H1 (cell line): ENCODE measurements at regions not wholly inside any gene's neighbourhood (a gene's known extent, or its start where the extent isn't known, plus 50 kb on each side); places are given as distances from the start of the nearest gene placed in this dataset.

Experiments used
- CTCF ChIA-PET: fragments of 300-600 bp; sonication (Branson Sonifier 250); formaldehyde crosslinking; loops from one replicate; lab custom pipeline; 2021; ENCODE audit not compliant: partially characterized antibody; lab: Charles Lee
- POLR2A ChIA-PET: fragments of 300-600 bp; sonication (Branson Sonifier 250); formaldehyde crosslinking; loops from one replicate; lab custom pipeline; 2021; ENCODE audit warnings: inconsistent platforms; ENCODE audit not compliant: partially characterized antibody; lab: Charles Lee
- DNase-seq, 2 experiments: peaks; one replicate each; pipeline versions ENCODE4 v3.0.0 to v3.0.0-alpha.2; 2010 to 2022; ENCODE audit warnings: low spot score in 2 of 2, low read depth in 1 of 2, mixed read lengths in 1 of 2
- FAIRE-seq: peaks from 2 replicates; lab custom pipeline; 2011; peaks lifted over from hg19 to GRCh38; lab: Jason Lieb, UNC
- H2AFZ ChIP-seq: 2 replicates; pipeline ENCODE4 v1.8.1; 2012; ENCODE audit warnings: low read length, inconsistent platforms
- H2AK5ac ChIP-seq: 2 replicates; pipeline ENCODE4 v1.6.1; 2013; ENCODE audit warnings: low read depth, low read length
- H2BK120ac ChIP-seq: replicated peaks from 2 replicates; pipeline ENCODE3; 2013; ENCODE audit warnings: low read depth, low read length, inconsistent platforms
- H2BK12ac ChIP-seq: 2 replicates; pipeline ENCODE4 v1.6.1; 2013; ENCODE audit warnings: low read depth, low read length
- H2BK15ac ChIP-seq: 2 replicates; pipeline ENCODE4 v1.6.1; 2013; ENCODE audit warnings: low read length
- H2BK20ac ChIP-seq: 2 replicates; pipeline ENCODE4 v1.6.1; 2013; ENCODE audit warnings: low read length
- H2BK5ac ChIP-seq: 2 replicates; pipeline ENCODE4 v1.6.1; 2013; ENCODE audit warnings: low read depth, low read length
- H3K14ac ChIP-seq: 2 replicates; pipeline ENCODE4 v1.6.1; 2013; ENCODE audit warnings: inconsistent platforms; ENCODE audit not compliant: insufficient read length
- H3K18ac ChIP-seq: 2 replicates; pipeline ENCODE4 v1.6.1; 2013; ENCODE audit warnings: low read length; ENCODE audit errors: extremely low read depth
- H3K23ac ChIP-seq: 2 replicates; pipeline ENCODE4 v1.6.1; 2013; ENCODE audit warnings: inconsistent platforms; ENCODE audit not compliant: insufficient read length
- H3K23me2 ChIP-seq: 2 replicates; pipeline ENCODE4 v1.6.1; 2013; ENCODE audit warnings: low read depth, low read length
- H3K27ac ChIP-seq: 2 replicates; pipeline ENCODE4 v1.6.1; 2011; ENCODE audit warnings: low read depth, low read length, inconsistent platforms
- H3K27me3 ChIP-seq, 4 experiments: replicated peaks in 1 of 4; 1 replicate in 1 of 4; 2 replicates in 3 of 4; pipeline versions ENCODE4 v1.6.1 to v1.8.1; 2011 to 2013; ENCODE audit warnings: low read length in 3 of 4, mild to moderate bottlenecking in 3 of 4, inconsistent platforms in 2 of 4, mixed read lengths in 2 of 4, moderate library complexity in 1 of 4; ENCODE audit not compliant: control insufficient read depth in 3 of 4, insufficient read depth in 3 of 4; ENCODE audit errors: extremely low read depth in 1 of 4
- H3K36me3 ChIP-seq, 4 experiments: 2 replicates each; pipeline versions ENCODE4 v1.6.1 to v1.8.1; 2011 to 2013; ENCODE audit warnings: mild to moderate bottlenecking in 4 of 4, low read length in 3 of 4, moderate library complexity in 2 of 4, control low read depth in 1 of 4, inconsistent platforms in 1 of 4; ENCODE audit not compliant: insufficient read depth in 4 of 4, control insufficient read depth in 2 of 4
- H3K4ac ChIP-seq: replicated peaks from 2 replicates; pipeline ENCODE3; 2013; ENCODE audit warnings: low read length, low read depth, mixed read lengths, inconsistent platforms; ENCODE audit not compliant: insufficient read length
- H3K4me1 ChIP-seq, 4 experiments: replicated peaks in 1 of 4; 1 replicate in 1 of 4; 2 replicates in 3 of 4; pipeline versions ENCODE4 v1.6.1 to v1.8.1; 2011 to 2013; ENCODE audit warnings: low read length in 3 of 4, inconsistent platforms in 2 of 4, mixed read lengths in 1 of 4; ENCODE audit not compliant: insufficient read depth in 4 of 4, control insufficient read depth in 3 of 4
- H3K4me2 ChIP-seq, 2 experiments: 2 replicates each; pipeline versions ENCODE4 v1.6.1 to v1.8.1; 2011 to 2013; ENCODE audit warnings: low read depth in 2 of 2, low read length in 2 of 2, control low read depth in 1 of 2, inconsistent platforms in 1 of 2, mild to moderate bottlenecking in 1 of 2; ENCODE audit not compliant: insufficient read depth in 1 of 2
- H3K4me3 ChIP-seq, 4 experiments: fragments of 200-600, 300-600 bp in 1 of 4; sonication (generic), shearing (Covaris generic), sonication (Bioruptor Twin) in 1 of 4; 2 replicates each; pipeline versions ENCODE4 v1.5.1 to v1.8.1; 2011 to 2016; ENCODE audit warnings: low read length in 4 of 4, low read depth in 3 of 4, control low read depth in 2 of 4, inconsistent platforms in 2 of 4, mild to moderate bottlenecking in 2 of 4, mixed read lengths in 1 of 4, moderate library complexity in 1 of 4; ENCODE audit not compliant: insufficient read depth in 2 of 4; ENCODE audit errors: extremely low read depth in 1 of 4
- H3K56ac ChIP-seq: replicated peaks from 2 replicates; pipeline ENCODE3; 2013; ENCODE audit warnings: low read depth, mild to moderate bottlenecking, mixed read lengths, low read length, inconsistent platforms; ENCODE audit not compliant: insufficient read length
- H3K79me1 ChIP-seq: 2 replicates; pipeline ENCODE4 v1.6.1; 2013; ENCODE audit warnings: low read depth, low read length, control low read depth
- H3K79me2 ChIP-seq, 2 experiments: 2 replicates each; pipeline versions ENCODE4 v1.6.1 to v1.8.1; 2012 to 2013; ENCODE audit warnings: low read length in 2 of 2, mild to moderate bottlenecking in 2 of 2, inconsistent platforms in 1 of 2; ENCODE audit not compliant: insufficient read depth in 2 of 2, control insufficient read depth in 1 of 2
- H3K9ac ChIP-seq, 4 experiments: replicated peaks in 1 of 4; 1 replicate in 1 of 4; 2 replicates in 3 of 4; pipeline versions ENCODE4 v1.6.1 to v1.8.1; 2011 to 2013; ENCODE audit warnings: low read depth in 3 of 4, low read length in 3 of 4, control low read depth in 2 of 4, mild to moderate bottlenecking in 2 of 4, moderate library complexity in 2 of 4, inconsistent platforms in 1 of 4; ENCODE audit errors: extremely low read depth in 1 of 4
- H3K9me3 ChIP-seq, 2 experiments: 2 replicates each; pipeline versions ENCODE4 v1.6.1 to v1.8.1; 2012 to 2013; ENCODE audit warnings: mild to moderate bottlenecking in 2 of 2, moderate library complexity in 2 of 2, control low read depth in 1 of 2, inconsistent platforms in 1 of 2, low read depth in 1 of 2, low read length in 1 of 2, mixed read lengths in 1 of 2; ENCODE audit not compliant: insufficient read depth in 2 of 2
- H4K20me1 ChIP-seq, 2 experiments: replicated peaks in 1 of 2; 2 replicates each; pipeline versions ENCODE3 to v1.8.1; 2011 to 2013; ENCODE audit warnings: inconsistent platforms in 2 of 2, low read length in 2 of 2, mild to moderate bottlenecking in 1 of 2; ENCODE audit not compliant: insufficient read depth in 2 of 2, control insufficient read depth in 1 of 2
- H4K5ac ChIP-seq: 2 replicates; pipeline ENCODE4 v1.6.1; 2013; ENCODE audit warnings: low read length, low read depth, mixed read lengths, inconsistent platforms; ENCODE audit not compliant: insufficient read length
- H4K8ac ChIP-seq: 2 replicates; pipeline ENCODE4 v1.8.0; 2013; ENCODE audit warnings: mild to moderate bottlenecking, moderate library complexity, low read length, inconsistent platforms; ENCODE audit not compliant: insufficient read depth; ENCODE audit errors: extremely low read depth
- H4K91ac ChIP-seq: replicated peaks from 2 replicates; pipeline ENCODE3; 2013; ENCODE audit warnings: low read length, mixed read lengths, inconsistent platforms; ENCODE audit not compliant: insufficient read length
- CTBP2 ChIP-seq: IDR thresholded peaks from 2 replicates; pipeline ENCODE4 v1.7.0; 2011; ENCODE audit warnings: borderline replicate concordance, mild to moderate bottlenecking, moderate library complexity, mixed read lengths, low read length; ENCODE audit not compliant: insufficient read depth, insufficient read length
- CTCF ChIP-seq, 3 experiments: IDR thresholded peaks; 1 replicate in 2 of 3; 2 replicates in 1 of 3; pipeline versions ENCODE4 v1.5.1 to v1.6.1; 2011; ENCODE audit warnings: low read length in 3 of 3, mild to moderate bottlenecking in 3 of 3, inconsistent platforms in 2 of 3, low read depth in 1 of 3, moderate library complexity in 1 of 3; ENCODE audit not compliant: insufficient read depth in 1 of 3; ENCODE audit errors: control extremely low read depth in 1 of 3
- JUND ChIP-seq: IDR thresholded peaks from 2 replicates; pipeline ENCODE4 v1.6.1; 2011; ENCODE audit warnings: mild to moderate bottlenecking, improper control_type of control experiment, low read length
- KDM1A ChIP-seq: fragments of 200-600, 300-600 bp; sonication (generic); IDR thresholded peaks from 2 replicates; pipeline ENCODE4 v1.7.1; 2016; ENCODE audit warnings: mild to moderate bottlenecking, low read length, borderline replicate concordance
- NANOG ChIP-seq: IDR thresholded peaks from 2 replicates; pipeline ENCODE4 v1.6.1; 2011; ENCODE audit warnings: low read length, low read depth, mild to moderate bottlenecking, inconsistent platforms; ENCODE audit not compliant: insufficient read depth, poor library complexity, severe bottlenecking
- SIRT6 ChIP-seq: IDR thresholded peaks from one replicate; pipeline ENCODE4 v1.7.1; 2012; ENCODE audit warnings: low read length, inconsistent platforms
- SP1 ChIP-seq: IDR thresholded peaks from 2 replicates; pipeline ENCODE4 v1.6.1; 2011; ENCODE audit warnings: low read depth, low read length
- WGBS, 2 experiments: shearing (Covaris generic) in 1 of 2; methylation state at CpG; one replicate each; pipeline versions ENCODE4 v1.1.6 to v1.1.7; 2013 to 2015; ENCODE audit warnings: low lambda C conversion rate in 2 of 2, mixed read lengths in 2 of 2, inconsistent platforms in 1 of 2, low coverage in 1 of 2, missing lambda C conversion rate in 1 of 2; ENCODE audit not compliant: insufficient replicate concordance in 2 of 2, insufficient coverage in 1 of 2, insufficient read length in 1 of 2; ENCODE audit errors: extremely low coverage in 1 of 2, missing lambda C conversion rate in 1 of 2; 5-methylcytosine and 5-hydroxymethylcytosine counted together

- H3K9me3 ChIP-seq = peaks cover 0 to 7% of the 10 kb centered on the region in 2 experiments; a peak in 1 of 4 replicates
- H3K79me2 ChIP-seq = no peaks in the 10 kb centered on the region
- ChIA-PET CTCF (interaction anchor here (1.5 to 1.6 kb wide), 2 partner anchors 13 to 454 kb away, joined by 3 to 5 read pairs; no protein-coding TSS in a partner anchor), POLR2A (no interaction called here)
- no peaks in the 10 kb centered on the region for H3K27me3 ChIP-seq
- H3K18ac ChIP-seq = no peak overlapping the region
- H3K4me3 ChIP-seq = no peak overlapping the region
- no peaks in the 10 kb centered on the region for H3K79me1 ChIP-seq
- FAIRE-seq = no peak
- H3K9ac ChIP-seq = no peak overlapping the region
- no peak for DNase-seq
- no peak overlapping the region for H2AK5ac ChIP-seq
- H2BK120ac ChIP-seq = no peak overlapping the region
- TF ChIP-seq CTBP2 = no peak
- TF ChIP-seq SP1 = no peak
- no peak for TF ChIP-seq CTCF (IDR thresholded peaks at IDR 0.05; ENCODE audit: control extremely low read depth in 1 of 3, insufficient read depth in 1 of 3, low read depth in 1 of 3, low read length in 3 of 3)
- TF ChIP-seq NANOG = no peak
- TF ChIP-seq SIRT6 = no peak
- TF ChIP-seq JUND = no peak
- TF ChIP-seq KDM1A = no peak
- H4K91ac ChIP-seq = no peak overlapping the region
- no peak overlapping the region for H2AFZ ChIP-seq
- H3K14ac ChIP-seq = no peak overlapping the region
- H3K36me3 ChIP-seq = no peaks in the 10 kb centered on the region
- H4K8ac ChIP-seq = no peak overlapping the region
- H2BK5ac ChIP-seq = no peak overlapping the region
- no peak overlapping the region for H3K4ac ChIP-seq
- H3K23me2 ChIP-seq = no peaks in the 10 kb centered on the region
- H3K27ac ChIP-seq = no peak overlapping the region
- H4K5ac ChIP-seq = no peak overlapping the region
- WGBS, 2 experiments = 92% methylated on average over 5 of the region's 5 CpGs; no CpG with 5 or more reads in 1 of the 2 experiments
- no peaks in the 10 kb centered on the region for H4K20me1 ChIP-seq
- no peak overlapping the region for H2BK15ac ChIP-seq
- H2BK20ac ChIP-seq = no peak overlapping the region
- H2BK12ac ChIP-seq = no peak overlapping the region
- no peak overlapping the region for H3K56ac ChIP-seq
- H3K4me2 ChIP-seq = no peak overlapping the region
- H3K4me1 ChIP-seq = no peaks in the 10 kb centered on the region
- no peak overlapping the region for H3K23ac ChIP-seq
These were observed 165.1 kb downstream of the AHR start for GRCh38 chr7:17463511-17464085.
